ENCODE measurements at regions not wholly inside any gene's neighbourhood (a gene's known extent, or its start where the extent isn't known, plus 50 kb on each side); places are given as distances from the start of the nearest gene placed in this dataset.

DNA sequence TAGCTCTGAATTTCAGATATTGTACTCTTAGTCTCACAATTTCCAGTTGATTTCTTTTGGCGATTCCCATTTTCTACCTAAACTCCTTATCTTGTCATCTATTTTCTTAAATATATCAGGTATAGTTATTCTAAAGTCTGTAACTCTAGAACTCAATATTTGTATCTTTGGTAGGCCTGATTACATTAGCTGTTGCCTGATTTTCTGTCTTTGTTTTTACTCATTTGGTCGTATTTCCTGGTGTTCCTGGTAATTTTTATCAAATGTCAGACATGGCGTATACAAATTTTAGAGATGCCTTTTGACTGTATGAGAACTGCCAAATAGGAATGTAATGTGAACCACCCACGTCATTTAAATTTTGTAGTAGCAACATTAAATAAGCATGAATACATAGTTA is 266.7 kb downstream of the ZNF536 start:
- POLR2A ChIA-PET: interaction anchor here (0.6 kb wide), 1 partner anchor 347 kb away, joined by 3 read pairs; no protein-coding TSS in a partner anchor
- BruUV-seq (replicated peaks): no TSS peak
- Mint-ChIP-seq H3K27ac (ENCODE audit: low read depth, unreplicated experiment) (no peak overlapping the region), H3K9me3 (ENCODE audit: unreplicated experiment) (peaks cover 23% of the 10 kb centered on the region), H3K27me3 (ENCODE audit: insufficient read depth, unreplicated experiment) (no peaks in the 10 kb centered on the region), H3K36me3 (ENCODE audit: insufficient read depth, unreplicated experiment) (peaks cover 6% of the 10 kb centered on the region), H3K4me1 (ENCODE audit: insufficient read depth, unreplicated experiment) (no peaks in the 10 kb centered on the region), H3K4me3 (ENCODE audit: unreplicated experiment) (no peak overlapping the region)
- DNase-seq (ENCODE audit: unreplicated experiment): no peak
- TF ChIP-seq, protein P1, sequence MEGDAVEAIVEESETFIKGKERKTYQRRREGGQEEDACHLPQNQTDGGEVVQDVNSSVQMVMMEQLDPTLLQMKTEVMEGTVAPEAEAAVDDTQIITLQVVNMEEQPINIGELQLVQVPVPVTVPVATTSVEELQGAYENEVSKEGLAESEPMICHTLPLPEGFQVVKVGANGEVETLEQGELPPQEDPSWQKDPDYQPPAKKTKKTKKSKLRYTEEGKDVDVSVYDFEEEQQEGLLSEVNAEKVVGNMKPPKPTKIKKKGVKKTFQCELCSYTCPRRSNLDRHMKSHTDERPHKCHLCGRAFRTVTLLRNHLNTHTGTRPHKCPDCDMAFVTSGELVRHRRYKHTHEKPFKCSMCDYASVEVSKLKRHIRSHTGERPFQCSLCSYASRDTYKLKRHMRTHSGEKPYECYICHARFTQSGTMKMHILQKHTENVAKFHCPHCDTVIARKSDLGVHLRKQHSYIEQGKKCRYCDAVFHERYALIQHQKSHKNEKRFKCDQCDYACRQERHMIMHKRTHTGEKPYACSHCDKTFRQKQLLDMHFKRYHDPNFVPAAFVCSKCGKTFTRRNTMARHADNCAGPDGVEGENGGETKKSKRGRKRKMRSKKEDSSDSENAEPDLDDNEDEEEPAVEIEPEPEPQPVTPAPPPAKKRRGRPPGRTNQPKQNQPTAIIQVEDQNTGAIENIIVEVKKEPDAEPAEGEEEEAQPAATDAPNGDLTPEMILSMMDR (IDR thresholded peaks at IDR 0.05; ENCODE audit: unreplicated experiment): no peak
- CTCF ChIA-PET: interaction anchor here (1.2 to 3.1 kb wide), 2 partner anchors 12 to 31 kb away, joined by 3 to 15 read pairs; no protein-coding TSS in a partner anchor
- intact Hi-C loops (cut with micrococcal nuclease): no loop called here

DNA sequence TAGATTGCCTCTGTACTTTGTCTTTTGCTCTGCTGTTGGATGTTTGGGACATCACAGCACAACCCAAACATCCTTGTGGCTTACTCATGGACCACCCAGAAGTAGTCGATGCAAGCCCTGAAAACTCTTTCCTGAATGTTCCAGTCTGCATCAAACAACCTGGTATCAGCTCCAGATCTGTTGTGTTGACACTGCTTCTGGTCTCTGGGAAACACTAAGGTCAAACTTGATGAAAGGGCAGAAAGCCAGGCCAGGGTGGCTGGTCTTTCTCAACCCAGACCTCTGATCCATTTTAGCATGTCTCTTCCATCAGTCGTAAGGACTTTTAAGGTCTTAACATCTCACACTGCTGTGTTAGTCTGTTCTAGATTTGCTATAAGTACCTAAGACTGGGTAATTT is 265.7 kb downstream of the ZNF536 start:
- BruUV-seq (replicated peaks): no TSS peak
- H3K4me3 Mint-ChIP-seq (ENCODE audit: unreplicated experiment): no peak overlapping the region
- ChIA-PET CTCF (interaction anchor here (1.2 kb wide), 1 partner anchor 32 kb away, joined by 3 read pairs; no protein-coding TSS in a partner anchor), POLR2A (no interaction called here)
- peaks cover 6% of the 10 kb centered on the region for H3K36me3 Mint-ChIP-seq (ENCODE audit: insufficient read depth, unreplicated experiment)
- H3K9me3 Mint-ChIP-seq (ENCODE audit: unreplicated experiment): peaks cover 18% of the 10 kb centered on the region
- no peaks in the 10 kb centered on the region for H3K27me3 Mint-ChIP-seq (ENCODE audit: insufficient read depth, unreplicated experiment)
- TF ChIP-seq, protein P1 (IDR thresholded peaks at IDR 0.05; ENCODE audit: unreplicated experiment): no peak
- intact Hi-C loops (cut with micrococcal nuclease): no loop called here
- H3K4me1 Mint-ChIP-seq (ENCODE audit: insufficient read depth, unreplicated experiment): no peaks in the 10 kb centered on the region
- H3K27ac Mint-ChIP-seq (ENCODE audit: low read depth, unreplicated experiment): no peak overlapping the region
- DNase-seq (ENCODE audit: unreplicated experiment): no peak

DNA sequence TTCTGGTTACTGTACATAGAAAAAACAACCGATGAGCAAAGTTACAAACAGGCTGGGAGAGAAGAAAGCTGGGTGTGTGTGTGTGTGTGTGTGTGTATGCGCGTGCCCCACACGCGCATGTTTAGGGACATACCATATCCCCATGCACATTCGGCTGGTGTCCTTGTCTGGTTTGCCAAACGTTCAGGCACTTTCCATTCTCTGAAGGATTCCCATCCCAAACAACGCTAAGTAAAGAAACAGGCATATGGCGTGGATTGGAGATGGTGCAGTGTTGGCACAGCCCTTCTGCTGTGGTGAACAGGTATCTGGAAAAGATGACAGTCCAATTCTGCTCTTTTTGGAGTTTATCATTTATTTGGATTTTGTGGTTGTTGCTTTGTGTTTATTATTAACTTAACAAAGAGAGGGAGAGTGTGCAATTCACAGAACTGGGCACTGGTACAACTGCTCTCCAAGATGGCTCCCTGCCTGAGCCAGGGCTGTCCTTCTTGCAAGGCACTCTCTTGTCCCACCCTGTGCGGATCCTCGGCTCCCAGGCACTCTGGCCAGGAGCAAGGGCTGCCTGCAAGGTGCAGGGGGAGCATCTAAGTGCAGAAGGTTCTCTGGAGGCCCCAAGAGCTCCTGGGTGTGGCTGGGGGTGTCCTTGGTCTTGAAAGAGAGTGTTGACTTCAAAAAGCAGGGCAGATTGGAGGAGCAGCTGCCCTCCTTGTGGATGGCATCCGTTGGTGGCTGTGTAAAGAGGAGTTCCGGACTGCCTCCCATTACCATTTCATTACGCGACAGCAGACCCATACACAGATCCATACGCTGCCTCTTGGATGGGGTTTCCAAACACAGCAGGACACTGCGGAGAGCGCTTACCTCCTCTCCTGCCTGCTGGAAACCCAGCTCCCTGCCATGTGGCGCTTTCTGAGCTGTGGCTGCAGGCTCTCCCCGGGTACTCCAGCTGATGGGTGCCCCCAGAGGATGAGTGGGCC is 263.1 kb downstream of the ZNF536 start:
- H3K4me3 Mint-ChIP-seq (ENCODE audit: unreplicated experiment): no peak overlapping the region
- H3K27me3 Mint-ChIP-seq (ENCODE audit: insufficient read depth, unreplicated experiment): no peaks in the 10 kb centered on the region
- ChIA-PET POLR2A (interaction anchor here (0.5 to 0.7 kb wide), 2 partner anchors 129 to 1738 kb away, joined by 3 to 4 read pairs; no protein-coding TSS in a partner anchor), CTCF (interaction anchor here (0.7 kb wide), 1 partner anchor 1241 kb away, joined by 5 read pairs; no protein-coding TSS in a partner anchor)
- no TSS peak for BruUV-seq (replicated peaks)
- no peak for DNase-seq (ENCODE audit: unreplicated experiment)
- H3K9me3 Mint-ChIP-seq (ENCODE audit: unreplicated experiment): peaks cover 18% of the 10 kb centered on the region
- TF ChIP-seq, protein P1 (IDR thresholded peaks at IDR 0.05; ENCODE audit: unreplicated experiment): no peak
- H3K27ac Mint-ChIP-seq (ENCODE audit: low read depth, unreplicated experiment): no peak overlapping the region
- intact Hi-C loops (cut with micrococcal nuclease): no loop called here
- H3K36me3 Mint-ChIP-seq (ENCODE audit: insufficient read depth, unreplicated experiment): peaks cover 6% of the 10 kb centered on the region
- no peaks in the 10 kb centered on the region for H3K4me1 Mint-ChIP-seq (ENCODE audit: insufficient read depth, unreplicated experiment)

DNA sequence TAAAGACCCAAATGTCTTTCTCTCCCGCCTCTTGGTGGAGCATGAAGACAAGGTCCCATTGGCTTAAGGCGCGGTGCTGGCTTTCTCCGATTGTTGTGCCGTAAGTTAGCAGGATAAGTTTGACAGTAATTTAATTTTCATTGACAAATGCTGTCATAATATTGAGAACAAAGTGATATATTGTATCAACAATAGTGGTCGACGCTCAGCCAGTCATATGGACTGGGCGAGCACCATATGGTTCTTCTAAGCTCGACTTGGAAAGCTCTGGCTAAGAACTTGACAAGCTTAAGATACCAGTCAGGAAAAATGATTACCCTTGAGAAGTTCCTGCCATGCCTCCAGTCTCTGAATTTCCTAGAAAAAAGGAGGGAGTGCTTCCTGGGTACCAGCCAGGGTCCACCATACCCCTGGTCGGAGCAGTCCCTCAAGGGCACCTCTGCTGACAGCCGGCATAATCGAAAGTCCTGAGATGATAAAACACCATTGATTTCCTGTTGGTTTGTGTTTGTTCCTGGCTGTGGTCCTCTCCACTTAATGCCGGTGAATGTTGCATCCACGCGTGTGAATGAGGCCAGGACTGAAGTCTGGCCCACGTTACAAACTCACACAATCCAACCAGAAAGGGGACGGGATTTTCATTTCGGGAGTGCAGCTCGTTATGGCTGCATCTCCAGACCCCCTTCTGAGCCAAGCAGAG is 262.1 kb downstream of the ZNF536 start:
- Mint-ChIP-seq H3K27ac (ENCODE audit: low read depth, unreplicated experiment) (no peak overlapping the region), H3K4me3 (ENCODE audit: unreplicated experiment) (no peak overlapping the region), H3K27me3 (ENCODE audit: insufficient read depth, unreplicated experiment) (no peaks in the 10 kb centered on the region), H3K9me3 (ENCODE audit: unreplicated experiment) (peaks cover 18% of the 10 kb centered on the region), H3K36me3 (ENCODE audit: insufficient read depth, unreplicated experiment) (peaks cover 6% of the 10 kb centered on the region), H3K4me1 (ENCODE audit: insufficient read depth, unreplicated experiment) (no peaks in the 10 kb centered on the region)
- BruUV-seq (replicated peaks): no TSS peak
- DNase-seq (ENCODE audit: unreplicated experiment): no peak
- ChIA-PET POLR2A (interaction anchor here (0.7 kb wide), 1 partner anchor 128 kb away, joined by 4 read pairs; no protein-coding TSS in a partner anchor), CTCF (no interaction called here)
- intact Hi-C loops (cut with micrococcal nuclease): no loop called here
- TF ChIP-seq, protein P1 (IDR thresholded peaks at IDR 0.05; ENCODE audit: unreplicated experiment): no peak
